ENCODE measurements at regions not wholly inside any gene's neighbourhood (a gene's known extent, or its start where the extent isn't known, plus 50 kb on each side); places are given as distances from the start of the nearest gene placed in this dataset.

DNA sequence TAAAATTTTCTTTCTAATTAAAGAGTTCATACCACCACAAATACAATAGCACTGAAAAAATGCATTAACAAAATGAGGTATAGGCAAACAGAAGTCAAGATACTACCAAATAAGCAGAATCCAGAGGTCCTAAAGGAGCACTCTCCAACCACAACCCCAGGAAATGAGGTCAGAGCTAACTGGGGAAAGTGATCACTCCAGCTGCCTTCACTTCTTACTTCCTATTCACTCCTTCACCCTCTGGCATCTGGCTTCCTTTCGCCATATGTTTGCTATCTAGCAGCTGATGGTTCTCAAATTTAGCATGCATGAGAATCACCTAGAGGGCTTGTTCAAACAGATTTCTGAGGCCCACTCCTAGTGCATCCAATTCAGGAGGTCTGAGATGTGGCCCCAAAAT, 212.6 kb upstream of the ACVR2A start:
- Histone ChIP-seq H3K36me3 (ENCODE audit: low read depth) (no peaks in the 10 kb centered on the region), H3K4me1 (ENCODE audit: low read depth) (peaks cover 17% of the 10 kb centered on the region), H3K9me3 (no peaks in the 10 kb centered on the region), H3K4me3 (no peak overlapping the region)
- intact Hi-C loops (cut with DNase I, micrococcal nuclease), result loop anchor here in 1 of 2 donors (10.0 kb wide), 1 partner anchor 213 kb away; the partner anchor contains the start of gene ACVR2A
- DNase-seq, result no peak
- ATAC-seq, result no peak
- TF ChIP-seq, protein P1, sequence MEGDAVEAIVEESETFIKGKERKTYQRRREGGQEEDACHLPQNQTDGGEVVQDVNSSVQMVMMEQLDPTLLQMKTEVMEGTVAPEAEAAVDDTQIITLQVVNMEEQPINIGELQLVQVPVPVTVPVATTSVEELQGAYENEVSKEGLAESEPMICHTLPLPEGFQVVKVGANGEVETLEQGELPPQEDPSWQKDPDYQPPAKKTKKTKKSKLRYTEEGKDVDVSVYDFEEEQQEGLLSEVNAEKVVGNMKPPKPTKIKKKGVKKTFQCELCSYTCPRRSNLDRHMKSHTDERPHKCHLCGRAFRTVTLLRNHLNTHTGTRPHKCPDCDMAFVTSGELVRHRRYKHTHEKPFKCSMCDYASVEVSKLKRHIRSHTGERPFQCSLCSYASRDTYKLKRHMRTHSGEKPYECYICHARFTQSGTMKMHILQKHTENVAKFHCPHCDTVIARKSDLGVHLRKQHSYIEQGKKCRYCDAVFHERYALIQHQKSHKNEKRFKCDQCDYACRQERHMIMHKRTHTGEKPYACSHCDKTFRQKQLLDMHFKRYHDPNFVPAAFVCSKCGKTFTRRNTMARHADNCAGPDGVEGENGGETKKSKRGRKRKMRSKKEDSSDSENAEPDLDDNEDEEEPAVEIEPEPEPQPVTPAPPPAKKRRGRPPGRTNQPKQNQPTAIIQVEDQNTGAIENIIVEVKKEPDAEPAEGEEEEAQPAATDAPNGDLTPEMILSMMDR (IDR thresholded peaks at IDR 0.05), result no peak

DNA sequence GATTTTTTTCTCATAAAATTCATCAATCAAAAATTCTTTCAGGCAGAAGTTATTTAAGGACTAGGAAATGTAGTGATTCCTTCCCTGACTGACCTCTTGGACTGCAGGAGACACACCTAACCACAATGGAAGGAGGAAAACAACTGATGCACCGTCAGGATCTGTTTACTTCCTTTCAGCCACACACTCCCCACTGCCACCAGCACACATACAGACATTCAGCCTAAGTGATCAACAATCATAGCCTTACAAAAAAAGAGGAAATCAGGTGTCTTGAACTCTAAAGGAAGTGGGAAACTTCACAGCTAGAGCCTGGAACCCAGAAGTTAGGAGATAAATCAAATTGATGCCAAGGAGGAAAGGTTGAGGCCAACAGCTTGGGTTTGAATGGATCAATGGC, 213.5 kb upstream of the ACVR2A start:
- Histone ChIP-seq H3K4me3 (no peak overlapping the region), H3K36me3 (ENCODE audit: low read depth) (no peaks in the 10 kb centered on the region), H3K9me3 (no peaks in the 10 kb centered on the region), H3K4me1 (ENCODE audit: low read depth) (peaks cover 8% of the 10 kb centered on the region)
- peak in 1 of 3 donors; percentile 51 for DNase-seq
- TF ChIP-seq, protein P1 (IDR thresholded peaks at IDR 0.05), result no peak
- peak; percentile 89 for ATAC-seq
- intact Hi-C loops (cut with DNase I, micrococcal nuclease), result loop anchor here in 1 of 2 donors (10.0 kb wide), 1 partner anchor 214 kb away; the partner anchor contains the start of gene ACVR2A

DNA sequence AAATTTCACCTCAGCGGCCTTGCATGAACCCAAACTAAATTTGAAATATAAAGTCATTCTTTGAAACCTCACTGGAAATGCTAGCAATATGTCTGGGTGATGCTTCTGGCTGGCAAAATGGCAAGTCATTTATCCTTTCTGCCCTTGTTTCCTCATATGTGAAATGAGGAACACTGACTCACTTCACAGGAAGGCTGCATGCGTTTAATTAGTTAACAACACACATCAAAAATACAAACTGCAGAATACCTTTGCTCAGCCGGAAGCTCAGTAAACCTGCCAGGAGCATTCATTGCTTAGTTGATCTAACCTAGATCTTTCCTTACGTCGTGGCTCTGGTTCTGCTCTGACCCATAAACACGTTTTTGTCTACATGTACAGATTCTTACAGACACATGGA, 214.2 kb upstream of the ACVR2A start:
- intact Hi-C loops (cut with DNase I, micrococcal nuclease), result loop anchor here in 1 of 2 donors (10.0 kb wide), 1 partner anchor 214 kb away; the partner anchor contains the start of gene ACVR2A
- no peak overlapping the region for H3K4me3 ChIP-seq
- DNase-seq (peak in 1 of 3 donors; percentile 34), ATAC-seq (peak; percentile 86)
- no peaks in the 10 kb centered on the region for H3K36me3 ChIP-seq (ENCODE audit: low read depth)
- TF ChIP-seq, protein P1 (IDR thresholded peaks at IDR 0.05), result no peak
- no peaks in the 10 kb centered on the region for H3K9me3 ChIP-seq
- H3K4me1 ChIP-seq (ENCODE audit: low read depth), result peaks cover under 1% of the 10 kb centered on the region

DNA sequence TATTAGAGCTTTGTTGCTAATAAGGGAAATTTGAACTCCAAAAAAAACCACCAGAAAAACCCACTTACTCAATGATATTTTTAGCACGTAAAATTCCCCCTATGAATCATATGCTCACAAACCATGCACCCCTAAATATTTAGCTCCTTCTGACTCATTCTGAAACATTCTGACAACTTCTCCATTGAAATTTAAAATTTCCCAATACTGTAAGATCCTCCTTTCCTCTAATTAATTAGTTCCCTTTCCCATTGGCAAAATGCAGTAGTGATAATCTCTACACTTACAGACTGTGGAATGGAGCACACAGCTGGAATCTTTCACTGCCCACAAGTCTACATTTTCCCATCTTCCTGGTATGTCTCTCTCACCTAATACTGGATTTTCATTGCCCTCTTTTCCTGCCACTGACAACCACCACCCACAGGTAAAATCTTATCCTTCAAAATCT, 215.8 kb upstream of the ACVR2A start:
- Histone ChIP-seq H3K9me3 (no peaks in the 10 kb centered on the region), H3K4me1 (ENCODE audit: low read depth) (no peaks in the 10 kb centered on the region), H3K36me3 (ENCODE audit: low read depth) (no peaks in the 10 kb centered on the region), H3K4me3 (no peak overlapping the region)
- no peak for DNase-seq
- intact Hi-C loops (cut with DNase I, micrococcal nuclease), result no loop called here
- TF ChIP-seq, protein P1 (IDR thresholded peaks at IDR 0.05), result no peak
- no peak for ATAC-seq

DNA sequence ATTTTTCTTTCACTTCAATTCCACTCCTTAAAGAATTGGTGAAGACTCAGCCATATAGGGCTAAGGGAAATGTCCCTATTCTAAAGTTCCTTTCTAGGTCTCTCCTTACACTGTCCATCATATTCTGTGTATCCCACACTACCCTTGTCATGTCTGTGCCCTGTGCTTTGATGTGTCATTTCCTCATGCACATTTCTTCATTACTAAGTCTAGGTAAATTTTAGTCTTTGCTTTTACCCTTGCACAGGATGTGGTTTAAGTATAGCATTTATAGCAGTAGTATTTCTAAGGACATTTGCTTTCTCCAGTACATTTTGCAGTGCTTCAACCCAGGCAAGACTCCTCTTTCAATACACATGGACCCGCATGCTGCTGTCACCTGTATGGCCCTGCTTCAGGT, 221.5 kb upstream of the ACVR2A start:
- TF ChIP-seq, protein P1 (IDR thresholded peaks at IDR 0.05), result no peak
- H3K4me1 ChIP-seq (ENCODE audit: low read depth), result no peaks in the 10 kb centered on the region
- DNase-seq (no peak), ATAC-seq (peak; percentile 53)
- no peaks in the 10 kb centered on the region for H3K36me3 ChIP-seq (ENCODE audit: low read depth)
- no peak overlapping the region for H3K4me3 ChIP-seq
- H3K9me3 ChIP-seq, result no peaks in the 10 kb centered on the region
- intact Hi-C loops (cut with DNase I, micrococcal nuclease), result no loop called here

Measured in mucosa of descending colon (tissue), 3 donors.